ENCODE measurements at regions not wholly inside any gene's neighbourhood (a gene's known extent, or its start where the extent isn't known, plus 50 kb on each side); places are given as distances from the start of the nearest gene placed in this dataset.

GRCh38 chr1:82848043-82848442 lies 1047.3 kb downstream of the ADGRL2 start:
- no peak for DNase-seq

GRCh38 chr1:82845866-82846265 lies 1045.1 kb downstream of the ADGRL2 start:
- no peak for DNase-seq

- DNase-seq = no peak
These were observed 1044.4 kb downstream of the ADGRL2 start for GRCh38 chr1:82844911-82845827.

- DNase-seq = no peak
These were observed 1043.7 kb downstream of the ADGRL2 start for GRCh38 chr1:82844447-82844846.

- DNase-seq = no peak
These were observed 1043.1 kb downstream of the ADGRL2 start for GRCh38 chr1:82843876-82844275.

GRCh38 chr1:82840192-82840591 lies 1039.5 kb downstream of the ADGRL2 start:
- DNase-seq = no peak

- DNase-seq = no peak
These were observed 1037.2 kb downstream of the ADGRL2 start for GRCh38 chr1:82837766-82838465.

- no peak for DNase-seq
These were observed 1036.4 kb downstream of the ADGRL2 start for GRCh38 chr1:82836973-82837680.

GRCh38 chr1:82836213-82836972 lies 1035.7 kb downstream of the ADGRL2 start:
- no peak for DNase-seq

GRCh38 chr1:82830690-82831380 lies 1030.1 kb downstream of the ADGRL2 start:
- DNase-seq = no peak

- no peak for DNase-seq
These were observed 1028.8 kb downstream of the ADGRL2 start for GRCh38 chr1:82829527-82829926.

- DNase-seq = no peak
These were observed 1023.1 kb downstream of the ADGRL2 start for GRCh38 chr1:82823876-82824275.

GRCh38 chr1:82820816-82821215 lies 1020.1 kb downstream of the ADGRL2 start:
- no peak for DNase-seq

GRCh38 chr1:82819234-82819633 lies 1018.5 kb downstream of the ADGRL2 start:
- DNase-seq = no peak

GRCh38 chr1:82818586-82818985 lies 1017.9 kb downstream of the ADGRL2 start:
- DNase-seq = no peak

GRCh38 chr1:82813386-82813785 lies 1012.7 kb downstream of the ADGRL2 start:
- no peak for DNase-seq

- DNase-seq = no peak
These were observed 1009.9 kb downstream of the ADGRL2 start for GRCh38 chr1:82810601-82811000.

- DNase-seq = no peak
These were observed 1006.8 kb downstream of the ADGRL2 start for GRCh38 chr1:82807563-82807962.

GRCh38 chr1:82806133-82806532 lies 1005.4 kb downstream of the ADGRL2 start:
- DNase-seq = no peak

GRCh38 chr1:82801176-82801575 lies 1000.4 kb downstream of the ADGRL2 start:
- DNase-seq = no peak

GRCh38 chr1:82800721-82801120 lies 1000.0 kb downstream of the ADGRL2 start:
- DNase-seq = no peak

GRCh38 chr1:82799261-82799660 lies 998.5 kb downstream of the ADGRL2 start:
- no peak for DNase-seq

Data from NK-92 treated with Interleukin-12 subunit alpha and Interleukin-12 subunit beta, amount 100 ng/mL, for 24 hours (cell line).